ENCODE measurements at regions not wholly inside any gene's neighbourhood (a gene's known extent, or its start where the extent isn't known, plus 50 kb on each side); places are given as distances from the start of the nearest gene placed in this dataset.
A peak's percentile ranks its signal among the peaks of the same experiment; 100 is the strongest.

DNA sequence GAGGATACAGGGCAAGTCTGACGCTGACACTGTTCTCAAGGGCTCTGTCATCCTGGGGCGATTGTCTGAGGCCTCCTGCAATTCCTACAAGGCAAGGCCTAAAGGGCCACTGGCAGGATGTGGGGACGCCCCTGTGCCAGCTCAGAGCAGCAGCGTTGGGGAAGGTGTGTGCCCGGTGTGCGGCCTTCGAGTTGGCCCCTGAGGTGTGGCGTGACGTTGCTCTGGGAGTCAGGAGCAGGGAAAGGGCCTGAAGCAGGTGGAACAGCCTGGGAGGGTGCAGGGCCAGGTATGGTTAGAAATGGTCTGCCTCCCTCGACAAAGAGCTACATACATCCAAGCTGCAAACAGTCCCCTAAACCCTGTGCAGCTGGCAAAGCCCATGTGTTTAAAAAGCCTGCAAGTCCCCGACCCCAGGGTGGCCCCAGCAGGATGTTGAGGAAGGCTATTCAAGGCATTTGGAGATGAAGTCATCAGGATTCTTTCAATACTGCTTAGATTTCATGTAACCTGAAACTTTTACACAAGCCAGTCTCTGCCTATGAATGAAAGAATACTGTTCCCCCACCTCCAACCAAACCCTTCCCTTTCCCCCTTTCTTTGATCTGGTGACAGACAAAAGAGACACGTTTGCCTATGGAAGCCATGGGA lies 142.5 kb upstream of the TNS3 start:
- POLR2A ChIA-PET: interaction anchor here (0.8 to 1.9 kb wide), 4 partner anchors 8 to 62 kb away, joined by 3 to 9 read pairs (median 4); no protein-coding TSS in a partner anchor
- TF ChIP-seq MED1 (CRISPR knock-in tag; IDR thresholded peaks at IDR 0.05) (peak; percentile 56), KAT2B (IDR thresholded peaks at IDR 0.05; ENCODE audit: borderline replicate concordance, low read depth, low read length) (no peak), PITX1 (CRISPR knock-in tag; IDR thresholded peaks at IDR 0.05) (no peak), SOX6 (IDR thresholded peaks at IDR 0.05) (no peak), SOX6 (CRISPR knock-in tag; IDR thresholded peaks at IDR 0.05) (0 out of 2 replicates have a peak, but pooled peaks have one; percentile 24), FOSL2 (CRISPR knock-in tag; IDR thresholded peaks at IDR 0.05) (0 out of 2 replicates have a peak, but pooled peaks have one; percentile 31), SIX1 (CRISPR knock-in tag; IDR thresholded peaks at IDR 0.05; ENCODE audit: borderline replicate concordance) (peak; percentile 77; the same call in 1 of the 2 replicates), EP300 (IDR thresholded peaks at IDR 0.05; ENCODE audit: low read depth in 2 of 2, low read length in 2 of 2) (peak in 1 of 2 experiments; percentile 15; a peak in 1 of 4 replicates), EP300 (CRISPR knock-in tag; IDR thresholded peaks at IDR 0.05; ENCODE audit: borderline replicate concordance) (no peak), SOX13 (IDR thresholded peaks at IDR 0.05) (no peak), SOX13 (CRISPR knock-in tag; conservative IDR thresholded peaks at IDR 0.05 in 1 of 2, IDR thresholded peaks at IDR 0.05 in 1 of 2) (peak in 1 of 2 experiments; percentile 27; a peak in 1 of 4 replicates), HNRNPK (IDR thresholded peaks at IDR 0.05; ENCODE audit: low read depth, low read length, poor library complexity, severe bottlenecking) (peak; percentile 52), SOX5 (CRISPR knock-in tag; IDR thresholded peaks at IDR 0.05; ENCODE audit: borderline replicate concordance) (peak; percentile 31; the same call in 1 of the 2 replicates), SIX4 (CRISPR knock-in tag; IDR thresholded peaks at IDR 0.05) (peak; percentile 86), HMG20A (CRISPR knock-in tag; IDR thresholded peaks at IDR 0.05; ENCODE audit: borderline replicate concordance) (peak; percentile 35; the same call in 1 of the 2 replicates), IKZF4 (CRISPR knock-in tag; IDR thresholded peaks at IDR 0.05; ENCODE audit: borderline replicate concordance, low read depth, not compliant biosample characterization) (no peak), ZFY (CRISPR knock-in tag; IDR thresholded peaks at IDR 0.05) (0 out of 2 replicates have a peak, but pooled peaks have one; percentile 16)
- TF ChIP-seq, protein P1, sequence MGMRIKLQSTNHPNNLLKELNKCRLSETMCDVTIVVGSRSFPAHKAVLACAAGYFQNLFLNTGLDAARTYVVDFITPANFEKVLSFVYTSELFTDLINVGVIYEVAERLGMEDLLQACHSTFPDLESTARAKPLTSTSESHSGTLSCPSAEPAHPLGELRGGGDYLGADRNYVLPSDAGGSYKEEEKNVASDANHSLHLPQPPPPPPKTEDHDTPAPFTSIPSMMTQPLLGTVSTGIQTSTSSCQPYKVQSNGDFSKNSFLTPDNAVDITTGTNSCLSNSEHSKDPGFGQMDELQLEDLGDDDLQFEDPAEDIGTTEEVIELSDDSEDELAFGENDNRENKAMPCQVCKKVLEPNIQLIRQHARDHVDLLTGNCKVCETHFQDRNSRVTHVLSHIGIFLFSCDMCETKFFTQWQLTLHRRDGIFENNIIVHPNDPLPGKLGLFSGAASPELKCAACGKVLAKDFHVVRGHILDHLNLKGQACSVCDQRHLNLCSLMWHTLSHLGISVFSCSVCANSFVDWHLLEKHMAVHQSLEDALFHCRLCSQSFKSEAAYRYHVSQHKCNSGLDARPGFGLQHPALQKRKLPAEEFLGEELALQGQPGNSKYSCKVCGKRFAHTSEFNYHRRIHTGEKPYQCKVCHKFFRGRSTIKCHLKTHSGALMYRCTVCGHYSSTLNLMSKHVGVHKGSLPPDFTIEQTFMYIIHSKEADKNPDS (CRISPR knock-in tag; IDR thresholded peaks at IDR 0.05): no peak
- TF ChIP-seq, protein P2, sequence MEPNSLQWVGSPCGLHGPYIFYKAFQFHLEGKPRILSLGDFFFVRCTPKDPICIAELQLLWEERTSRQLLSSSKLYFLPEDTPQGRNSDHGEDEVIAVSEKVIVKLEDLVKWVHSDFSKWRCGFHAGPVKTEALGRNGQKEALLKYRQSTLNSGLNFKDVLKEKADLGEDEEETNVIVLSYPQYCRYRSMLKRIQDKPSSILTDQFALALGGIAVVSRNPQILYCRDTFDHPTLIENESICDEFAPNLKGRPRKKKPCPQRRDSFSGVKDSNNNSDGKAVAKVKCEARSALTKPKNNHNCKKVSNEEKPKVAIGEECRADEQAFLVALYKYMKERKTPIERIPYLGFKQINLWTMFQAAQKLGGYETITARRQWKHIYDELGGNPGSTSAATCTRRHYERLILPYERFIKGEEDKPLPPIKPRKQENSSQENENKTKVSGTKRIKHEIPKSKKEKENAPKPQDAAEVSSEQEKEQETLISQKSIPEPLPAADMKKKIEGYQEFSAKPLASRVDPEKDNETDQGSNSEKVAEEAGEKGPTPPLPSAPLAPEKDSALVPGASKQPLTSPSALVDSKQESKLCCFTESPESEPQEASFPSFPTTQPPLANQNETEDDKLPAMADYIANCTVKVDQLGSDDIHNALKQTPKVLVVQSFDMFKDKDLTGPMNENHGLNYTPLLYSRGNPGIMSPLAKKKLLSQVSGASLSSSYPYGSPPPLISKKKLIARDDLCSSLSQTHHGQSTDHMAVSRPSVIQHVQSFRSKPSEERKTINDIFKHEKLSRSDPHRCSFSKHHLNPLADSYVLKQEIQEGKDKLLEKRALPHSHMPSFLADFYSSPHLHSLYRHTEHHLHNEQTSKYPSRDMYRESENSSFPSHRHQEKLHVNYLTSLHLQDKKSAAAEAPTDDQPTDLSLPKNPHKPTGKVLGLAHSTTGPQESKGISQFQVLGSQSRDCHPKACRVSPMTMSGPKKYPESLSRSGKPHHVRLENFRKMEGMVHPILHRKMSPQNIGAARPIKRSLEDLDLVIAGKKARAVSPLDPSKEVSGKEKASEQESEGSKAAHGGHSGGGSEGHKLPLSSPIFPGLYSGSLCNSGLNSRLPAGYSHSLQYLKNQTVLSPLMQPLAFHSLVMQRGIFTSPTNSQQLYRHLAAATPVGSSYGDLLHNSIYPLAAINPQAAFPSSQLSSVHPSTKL (CRISPR knock-in tag; IDR thresholded peaks at IDR 0.05): peak; percentile 34; the same call in 1 of the 2 replicates

More for the DNA sequence above, 142.5 kb upstream of the TNS3 start:
- Histone ChIP-seq H3K9me3 (ENCODE audit: low read length) (no peaks in the 10 kb centered on the region), H4K20me1 (ENCODE audit: insufficient read depth, low read length) (no peaks in the 10 kb centered on the region), H3K4me2 (ENCODE audit: low read depth, low read length) (no peak overlapping the region), H3K4me3 (replicated peaks in 1 of 3; ENCODE audit: insufficient read depth in 1 of 3, low read depth in 2 of 3, low read length in 3 of 3) (no peak overlapping the region), H2AFZ (ENCODE audit: low read length) (no peak overlapping the region), H3K79me2 (ENCODE audit: insufficient read depth, low read length) (no peaks in the 10 kb centered on the region), H3K9ac (ENCODE audit: insufficient read depth, low read depth, low read length) (peak overlapping the region; percentile 37; the same call in 1 of the 2 replicates), H3K27me3 (ENCODE audit: control insufficient read depth in 1 of 2, insufficient read depth in 2 of 2, low read length in 2 of 2) (no peaks in the 10 kb centered on the region), H3K36me3 (replicated peaks in 1 of 2; ENCODE audit: control insufficient read depth in 1 of 2, insufficient read depth in 2 of 2, low read length in 2 of 2) (no peaks in the 10 kb centered on the region), H3K27ac (ENCODE audit: extremely low read length, insufficient read depth, low read length) (peak overlapping the region; percentile 37), H3K4me1 (ENCODE audit: insufficient read depth, low read length) (peaks cover 67% of the 10 kb centered on the region)
- in situ Hi-C loops (cut with HindIII; ENCODE audit: extremely low pct_ligation_motif_present, low pct_unique_long_range_greater_than_20kb) (no loop called here), intact Hi-C loops (cut with micrococcal nuclease; ENCODE audit: unreplicated experiment) (no loop called here)
- peak; percentile 83 for DNase-seq (ENCODE audit: low spot score)
- WGBS (ENCODE audit: low lambda C conversion rate): 74% methylated on average over 11 of the region's 12 CpGs
- CTCF ChIA-PET (ENCODE audit: low intra/inter-chr PET ratio, low total read pairs): no interaction called here
- no peak for FAIRE-seq
- peak; percentile 53 for ATAC-seq
- BruUV-seq (replicated peaks): no TSS peak

Measured in HepG2 (cell line).